H1 (cell line): ENCODE measurements at regions not wholly inside any gene's neighbourhood (a gene's known extent, or its start where the extent isn't known, plus 50 kb on each side); places are given as distances from the start of the nearest gene placed in this dataset.

ENCODE experiments used
- ASH2L ChIP-seq: fragments of 200-600, 300-600 bp; sonication (generic); IDR thresholded peaks from one replicate; pipeline ENCODE4 v1.7.1; 2017; ENCODE audit warnings: low read length
- CBX5 ChIP-seq: fragments of 300-800, 300-1000 bp; sonication (generic); IDR thresholded peaks from 2 replicates; pipeline ENCODE4 v1.7.1; 2016; ENCODE audit warnings: antibody characterized with exemption, low read length, low read depth
- GABPA ChIP-seq: IDR thresholded peaks from 2 replicates; pipeline ENCODE4 v1.6.1; 2011; ENCODE audit warnings: mild to moderate bottlenecking, low read length, moderate library complexity, borderline replicate concordance; ENCODE audit not compliant: insufficient read depth
- PHF8 ChIP-seq: fragments of 200-600 bp; sonication (generic); conservative IDR thresholded peaks from 2 replicates; pipeline ENCODE4 v1.7.1; 2012; ENCODE audit warnings: low read depth, mild to moderate bottlenecking, inconsistent platforms, low read length, moderate library complexity
- SUZ12 ChIP-seq: fragments of 200-600 bp; sonication (generic); IDR thresholded peaks from 2 replicates; pipeline ENCODE4 v1.6.1; 2012; ENCODE audit warnings: mild to moderate bottlenecking, inconsistent platforms, low read length, moderate library complexity, mixed read lengths

DNA sequence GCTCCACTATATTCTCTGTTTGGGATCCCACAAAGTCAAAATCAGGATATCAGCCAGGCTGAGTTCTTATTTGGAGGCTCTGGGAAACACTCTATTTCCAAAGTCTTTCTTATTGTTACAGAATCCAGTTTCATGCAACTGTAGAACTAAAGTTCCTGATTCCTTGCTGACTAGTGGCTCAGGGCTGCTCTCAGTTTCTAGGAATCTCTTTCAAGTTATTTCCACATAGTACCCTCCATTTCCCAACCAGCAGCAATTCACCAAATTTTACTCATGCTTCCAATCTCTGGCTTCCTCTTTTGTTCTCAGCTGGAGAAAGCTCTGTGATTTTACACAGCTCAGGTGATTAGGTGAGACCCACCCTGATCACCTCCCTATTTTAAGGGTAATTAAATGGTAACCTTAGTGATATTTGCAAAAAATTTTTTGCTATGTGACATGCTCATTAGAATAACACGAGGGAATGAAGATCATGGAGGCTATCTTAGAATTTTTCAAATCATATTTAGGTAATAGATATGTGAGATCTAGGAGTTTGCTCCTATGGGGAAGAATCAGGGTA lies 794.9 kb upstream of the ARRDC3 start (continued):
- TF ChIP-seq CBX5 (no peak), GABPA (no peak), PHF8 (no peak), ASH2L (no peak), SUZ12 (no peak)
